GM21786 (cell line): ENCODE measurements at regions not wholly inside any gene's neighbourhood (a gene's known extent, or its start where the extent isn't known, plus 50 kb on each side); places are given as distances from the start of the nearest gene placed in this dataset.
A peak's percentile ranks its signal among the peaks of the same experiment; 100 is the strongest.
"Not testable (repeated sequence)": the region's sequence is repeated elsewhere in the genome, so short reads cannot be mapped to it uniquely, and the experiment has no call there.

Experiments used
- ATAC-seq: cut with Tn5 transposase; IDR thresholded peaks from one replicate; pipeline ENCODE4 v1.9.1; 2021; ENCODE audit not compliant: unreplicated experiment

DNA sequence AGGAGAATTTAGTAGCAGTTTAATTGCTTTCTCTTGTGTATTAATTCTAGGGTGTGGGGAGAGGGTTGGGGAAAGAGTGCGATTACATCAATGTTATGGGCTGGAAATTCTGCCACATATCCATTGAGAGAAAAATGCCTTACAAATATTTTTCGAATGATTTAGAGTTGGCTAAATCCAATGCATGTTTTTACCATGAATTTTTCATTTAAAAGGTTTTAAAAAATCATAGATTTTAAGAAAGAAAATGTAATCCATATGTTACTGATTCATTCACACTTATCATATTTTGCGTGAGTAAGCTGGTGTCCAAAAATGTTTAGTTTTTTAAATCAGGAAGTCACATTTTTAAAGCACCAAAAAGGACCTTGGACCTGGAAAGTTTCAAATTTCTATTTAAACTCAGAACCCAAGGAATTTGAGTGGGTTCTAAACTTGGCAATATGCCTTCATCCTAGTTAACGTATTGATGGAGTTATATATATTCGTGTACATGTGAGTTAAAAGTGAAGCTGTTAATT is 627.4 kb upstream of the CITED2 start:
- no peak for ATAC-seq

GRCh38 chr6:140001005-140001404 is 626.6 kb upstream of the CITED2 start:
- no peak for ATAC-seq

DNA sequence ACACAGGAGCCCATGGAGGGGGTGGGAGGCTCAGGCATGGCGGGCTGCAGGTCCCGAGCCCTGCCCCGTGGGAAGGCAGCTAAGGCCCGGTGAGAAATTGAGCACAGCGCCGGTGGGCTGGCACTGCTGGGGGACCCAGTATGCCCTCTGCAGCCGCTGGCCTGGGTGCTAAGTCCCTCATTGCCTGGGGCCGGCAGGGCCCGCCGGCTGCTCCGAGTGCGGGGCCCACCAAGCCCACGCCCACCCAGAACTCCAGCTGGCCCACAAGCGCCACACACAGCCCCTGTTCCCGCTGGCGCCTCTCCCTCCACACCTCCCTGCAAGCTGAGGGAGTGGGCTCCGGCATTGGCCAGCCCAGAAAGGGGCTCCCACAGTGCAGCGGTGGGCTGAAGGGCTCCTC is 625.2 kb upstream of the CITED2 start:
- ATAC-seq: not testable (repeated sequence)

DNA sequence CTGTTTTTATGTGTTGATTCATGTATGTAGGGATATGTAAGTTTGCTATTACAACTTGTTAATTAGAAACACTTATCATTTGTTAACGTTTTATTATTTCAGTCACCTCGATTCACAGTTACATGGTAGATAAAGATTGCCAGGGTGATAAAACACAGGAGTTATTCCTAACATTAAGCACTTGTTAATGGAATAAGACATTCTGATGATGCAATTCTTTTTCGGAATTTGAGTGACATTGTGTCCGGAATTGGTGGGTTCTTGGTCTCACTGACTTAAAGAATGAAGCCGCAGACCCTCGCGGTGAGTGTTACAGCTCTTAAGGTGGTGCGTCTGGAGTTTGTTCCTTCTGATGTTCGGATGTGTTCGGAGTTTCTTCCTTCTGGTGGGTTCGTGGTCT is 624.0 kb upstream of the CITED2 start:
- ATAC-seq: not testable (repeated sequence)

DNA sequence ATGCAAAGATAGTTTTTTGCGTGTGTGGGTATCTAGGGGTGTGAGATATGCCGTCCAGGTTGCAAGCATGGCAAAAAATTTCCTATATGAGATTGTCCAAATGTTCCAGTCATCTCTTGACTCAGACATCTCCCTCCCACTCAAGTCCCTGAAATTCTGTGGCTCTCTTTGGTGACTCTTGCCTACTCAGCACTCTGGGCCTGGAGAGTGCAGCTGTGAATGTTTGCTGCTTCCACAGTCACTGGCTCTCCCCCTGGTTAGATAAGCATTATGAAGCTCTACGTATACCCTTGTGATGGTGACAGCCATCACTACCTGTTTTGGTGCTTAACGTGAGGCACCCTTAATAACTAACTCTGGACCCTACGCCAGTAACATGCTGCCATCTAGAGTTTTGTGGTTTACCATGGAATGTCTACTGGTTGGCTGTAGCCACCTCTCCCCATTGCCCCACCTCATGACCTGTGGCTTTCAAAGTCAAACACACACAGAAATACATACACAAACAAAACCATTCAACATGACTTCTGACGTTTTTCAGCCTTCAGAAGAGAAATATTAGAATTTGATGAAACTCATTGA is 621.9 kb upstream of the CITED2 start:
- ATAC-seq: peak; percentile 74

DNA sequence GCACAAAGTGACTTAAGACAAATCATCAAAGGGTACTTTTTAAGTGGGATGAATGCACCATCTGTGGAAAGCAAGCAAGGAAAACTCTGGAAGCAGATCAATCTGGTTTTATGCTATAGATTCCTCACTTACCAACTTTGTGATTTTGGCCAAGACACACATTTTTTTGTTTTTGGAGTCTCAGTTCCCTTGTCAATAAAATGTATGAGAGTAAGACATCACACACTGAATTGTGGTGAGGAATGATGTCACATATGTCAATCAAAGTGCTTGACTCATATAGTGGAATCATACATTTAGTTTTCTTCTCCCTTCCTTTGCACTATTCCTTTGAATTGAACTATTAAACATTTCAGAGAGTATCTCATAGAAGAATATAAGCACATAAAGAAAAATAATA is 620.5 kb upstream of the CITED2 start:
- ATAC-seq: no peak

- ATAC-seq: no peak
These were observed 616.5 kb upstream of the CITED2 start for GRCh38 chr6:139990856-139991465.

DNA sequence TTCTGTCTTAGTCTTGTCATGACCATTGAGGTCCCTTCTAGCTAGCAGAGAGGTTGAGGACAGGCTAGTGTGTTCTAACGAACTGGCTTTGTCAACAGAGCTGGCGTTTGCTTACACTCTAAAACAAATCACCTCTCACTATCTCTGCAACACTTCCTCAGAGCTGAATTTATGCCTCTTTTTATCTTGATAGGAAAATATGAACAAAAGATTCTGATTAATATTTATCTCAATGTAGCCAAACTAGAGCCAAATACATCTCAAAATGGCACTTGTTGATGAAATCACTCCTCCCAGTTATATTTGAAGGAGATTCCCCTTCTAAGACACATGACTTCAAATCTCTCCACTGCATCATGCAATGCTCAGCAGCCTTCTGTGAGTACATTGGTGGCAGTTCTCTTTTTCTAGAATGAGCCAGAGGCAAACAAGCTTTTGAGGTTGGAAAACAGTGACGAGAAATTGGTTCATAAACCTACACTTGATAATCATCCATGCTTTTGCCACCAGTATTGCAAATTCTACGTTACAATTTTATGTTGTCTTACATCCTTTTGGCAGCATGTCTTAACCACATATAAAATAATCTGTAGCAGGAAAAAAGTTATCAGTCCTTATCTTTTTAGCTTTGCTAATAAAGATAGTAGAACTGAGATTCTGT is 615.7 kb upstream of the CITED2 start:
- no peak for ATAC-seq

- no peak for ATAC-seq
These were observed 614.2 kb upstream of the CITED2 start for GRCh38 chr6:139988685-139989084.

DNA sequence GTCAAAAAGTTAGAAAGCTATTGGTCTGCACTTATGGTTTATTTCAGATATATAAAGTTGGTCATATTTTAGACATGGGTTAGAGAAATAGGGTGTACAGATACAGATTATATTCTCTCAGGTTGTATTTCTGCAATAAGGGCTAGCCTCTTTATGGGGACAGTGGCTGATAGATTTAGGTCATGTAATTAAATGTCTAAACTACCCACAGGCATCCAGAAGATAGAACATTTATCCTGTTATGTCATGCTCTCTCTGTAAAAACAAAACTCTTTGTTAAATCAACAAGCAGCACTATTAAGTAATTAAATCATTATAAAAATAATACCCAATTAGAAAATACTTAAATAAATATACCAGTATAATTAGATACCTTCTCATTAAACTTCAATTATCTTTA is 612.6 kb upstream of the CITED2 start:
- no peak for ATAC-seq

DNA sequence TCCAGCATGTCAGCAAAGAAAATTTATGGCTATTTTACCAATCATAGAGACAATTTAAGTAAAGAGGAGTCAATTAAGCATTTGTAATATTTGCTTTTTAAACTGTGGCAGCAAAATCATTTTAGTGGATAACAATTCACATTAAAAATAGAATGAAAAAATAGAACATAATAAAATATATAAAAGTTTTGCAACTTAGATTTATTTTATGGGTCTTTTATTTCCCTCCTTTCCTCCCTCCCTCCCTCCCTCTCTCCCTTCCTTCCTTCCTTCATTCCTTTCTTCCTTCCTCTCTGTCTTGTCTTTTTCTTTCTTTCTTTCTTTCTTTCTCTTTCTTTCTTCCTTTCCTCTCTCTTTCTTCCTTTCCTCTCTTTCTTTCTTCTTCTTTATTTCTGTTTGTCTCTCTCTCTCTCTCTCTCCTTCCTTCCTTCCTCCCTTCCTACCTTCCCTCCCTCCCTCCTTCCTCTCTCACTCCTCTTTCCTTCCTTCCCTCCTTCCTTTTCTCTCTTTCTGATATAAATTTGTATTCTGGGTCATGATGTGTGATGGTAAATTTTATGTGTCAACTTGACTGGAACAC is 610.9 kb upstream of the CITED2 start:
- ATAC-seq: no peak

DNA sequence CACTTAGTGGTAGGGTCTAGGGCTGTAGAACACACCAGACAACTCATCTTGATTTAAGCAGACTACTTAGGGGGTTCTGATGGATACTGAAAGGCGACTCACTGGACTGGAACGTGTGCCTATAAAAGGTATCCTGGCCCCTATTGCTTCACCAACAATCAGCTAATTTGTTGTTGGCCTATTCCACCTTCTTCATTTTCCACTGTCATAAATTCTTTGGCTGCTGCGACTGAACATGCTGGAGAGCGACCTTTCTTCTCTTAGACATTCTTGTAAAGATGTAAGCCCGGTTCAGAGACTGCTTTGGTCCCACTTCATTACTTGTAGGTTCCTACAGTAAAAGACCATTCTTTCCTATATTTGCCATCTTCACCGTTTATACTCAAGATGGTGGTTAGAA is 609.9 kb upstream of the CITED2 start:
- ATAC-seq: no peak

DNA sequence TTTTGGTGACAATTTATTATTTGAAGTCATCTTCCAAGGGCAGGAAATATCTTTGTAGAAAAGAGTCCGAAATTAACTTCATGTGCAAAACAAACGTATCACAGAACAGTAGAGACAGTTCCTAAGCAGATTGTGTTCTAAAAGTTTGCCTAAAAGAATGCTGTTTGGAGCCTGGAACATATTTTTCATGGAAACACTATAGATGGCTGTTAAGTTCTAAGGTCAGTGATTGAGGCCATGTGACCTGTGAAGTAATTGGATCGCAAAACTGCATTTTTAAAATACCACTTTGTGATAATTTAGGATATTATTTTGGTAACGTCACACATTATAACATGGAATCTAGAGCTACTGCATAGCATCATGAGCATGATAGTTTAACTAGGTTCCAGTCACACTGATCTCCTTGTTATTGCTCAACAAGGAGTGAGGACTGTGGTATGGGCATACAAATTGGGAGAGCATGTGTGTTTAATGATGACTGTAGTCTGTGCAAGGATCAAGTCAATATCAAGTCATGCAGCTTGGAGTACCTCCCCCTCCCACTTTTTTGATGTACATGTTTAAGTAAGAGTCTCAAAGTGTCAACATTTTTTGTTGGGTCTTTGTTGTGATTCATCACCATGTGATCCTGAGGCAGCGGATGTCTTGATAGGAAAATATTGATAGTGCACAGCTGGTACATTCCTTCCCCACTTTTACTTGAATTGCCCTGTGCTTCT is 609.3 kb upstream of the CITED2 start:
- ATAC-seq: no peak

- ATAC-seq: no peak
These were observed 608.3 kb upstream of the CITED2 start for GRCh38 chr6:139982652-139983295.

DNA sequence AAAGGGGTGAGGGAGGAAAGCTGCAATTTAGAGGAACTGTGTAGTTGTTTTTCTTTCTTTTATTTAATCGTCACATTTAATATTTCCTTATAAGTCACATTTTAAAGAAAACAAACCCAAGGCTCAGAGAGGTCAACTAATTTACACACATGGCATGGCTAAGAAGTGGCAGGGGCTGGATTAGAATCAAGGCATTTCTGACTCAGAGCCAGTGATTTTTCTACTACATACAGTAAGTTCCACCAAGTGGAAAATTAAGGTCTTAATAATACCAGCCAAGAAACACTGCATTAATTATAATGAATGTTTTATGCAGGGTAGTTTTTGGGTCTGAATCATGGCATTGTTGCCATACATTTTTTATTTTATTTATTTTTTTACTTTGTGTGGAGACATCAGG is 607.7 kb upstream of the CITED2 start:
- ATAC-seq: no peak

DNA sequence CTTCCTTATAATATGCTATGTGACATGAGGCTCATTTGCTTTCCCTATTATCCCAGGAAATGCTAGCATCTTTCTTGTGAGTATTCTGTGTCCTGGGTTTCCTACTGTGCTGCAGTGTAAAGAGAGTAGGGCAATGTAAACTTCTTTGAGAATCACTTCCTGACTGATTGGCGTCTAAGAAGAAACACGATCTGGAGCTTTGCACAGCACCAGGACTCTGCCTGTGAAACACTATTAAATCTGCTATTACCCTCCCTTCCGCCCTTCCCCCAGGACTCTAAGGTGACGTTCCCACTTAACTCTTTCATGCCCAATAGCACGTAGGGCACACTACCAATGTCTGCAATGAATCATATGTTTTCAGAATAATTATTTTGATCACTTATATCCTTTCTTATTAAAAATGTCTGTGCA is 607.3 kb upstream of the CITED2 start:
- ATAC-seq: no peak

DNA sequence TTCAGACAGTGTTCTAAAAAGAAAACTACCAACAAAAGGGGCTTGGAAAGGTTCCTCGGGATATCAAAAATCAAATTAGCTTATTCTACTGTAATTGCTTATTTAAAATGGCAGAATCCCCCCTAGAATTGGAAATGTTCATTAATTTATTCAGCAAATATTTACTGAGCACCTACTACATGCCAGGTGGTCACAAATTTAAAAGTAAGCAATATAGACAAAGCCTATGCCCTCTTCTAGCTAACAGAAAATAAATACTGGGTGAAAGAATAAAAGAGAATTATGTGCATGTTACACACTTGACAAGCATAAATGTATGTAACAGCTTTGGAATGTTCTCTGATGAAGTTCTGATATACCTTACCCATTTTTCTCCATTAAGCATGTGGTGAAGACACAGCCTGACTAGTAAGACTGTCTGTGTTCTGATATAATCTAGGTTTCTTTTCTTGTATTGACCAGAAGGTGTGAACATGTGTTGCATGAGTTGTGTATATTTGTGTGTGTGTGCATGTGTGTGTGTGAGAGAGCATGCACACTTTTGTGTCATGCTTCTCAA is 606.7 kb upstream of the CITED2 start:
- ATAC-seq: no peak

DNA sequence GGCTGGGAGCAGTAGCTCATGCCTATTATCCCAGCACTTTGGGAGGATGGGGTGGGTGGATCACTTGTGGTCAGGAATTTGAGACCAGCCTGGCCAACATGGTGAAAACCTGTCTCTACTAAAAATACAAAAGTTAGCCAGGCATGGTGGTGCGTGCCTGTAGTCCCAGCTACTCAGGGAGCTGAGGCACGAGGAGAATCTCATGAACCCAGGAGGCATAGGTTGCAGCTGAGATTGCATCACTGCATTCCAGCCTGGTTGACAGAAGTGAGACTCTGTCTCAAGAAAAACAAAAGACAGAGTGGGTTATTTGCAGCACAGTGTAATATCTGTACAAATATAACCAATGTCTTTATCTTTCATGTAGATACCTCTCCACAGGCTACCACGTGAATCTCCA is 606.2 kb upstream of the CITED2 start:
- ATAC-seq: not testable (repeated sequence)

DNA sequence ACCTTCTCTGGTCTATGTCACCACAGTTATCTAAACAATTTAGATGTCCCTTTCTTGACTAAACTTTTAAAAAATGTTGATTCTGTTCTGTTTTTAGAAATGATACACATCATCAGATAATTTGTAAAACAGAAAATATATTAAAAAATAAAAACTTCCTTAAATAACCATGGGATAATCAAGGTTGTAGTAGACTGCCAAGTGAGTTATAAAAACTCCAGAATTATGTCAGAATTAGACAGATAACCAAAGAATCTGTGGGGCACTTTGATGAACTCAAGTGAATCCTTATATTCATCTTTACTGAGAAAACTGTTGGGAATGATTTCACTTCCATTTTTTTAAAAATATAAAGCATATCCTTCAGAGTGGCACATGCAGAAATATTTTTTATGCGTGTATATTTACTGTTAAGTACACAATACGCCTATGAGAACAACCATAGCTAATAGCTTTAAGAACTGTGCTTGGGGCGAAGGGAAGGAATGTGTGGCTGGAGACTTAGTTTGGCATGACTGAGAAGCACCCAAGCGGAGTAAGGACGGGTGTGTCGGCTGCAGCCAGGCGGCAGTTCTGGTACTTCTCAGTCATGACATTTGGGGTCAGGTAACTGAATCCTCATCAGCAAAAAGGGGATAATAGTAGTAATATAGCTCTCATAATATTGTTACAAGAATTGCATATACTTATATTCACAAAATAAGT is 604.7 kb upstream of the CITED2 start:
- no peak for ATAC-seq

- ATAC-seq: no peak
These were observed 603.5 kb upstream of the CITED2 start for GRCh38 chr6:139977887-139978332.
